Thyroid gland (tissue), 4 donors: ENCODE measurements at regions not wholly inside any gene's neighbourhood (a gene's known extent, or its start where the extent isn't known, plus 50 kb on each side); places are given as distances from the start of the nearest gene placed in this dataset.

Experiments
- DNase-seq, 2 donors: peaks; one replicate each; pipeline ENCODE4 v3.0.0-alpha.2; 2019
- H3K27ac ChIP-seq, 3 donors: fragments of 200-600 bp; sonication (generic); 1 replicate in 2 of 3; 2 replicates in 1 of 3; pipeline ENCODE4 v1.5.1; 2016 to 2019; ENCODE audit warnings: mild to moderate bottlenecking in 1 of 3, moderate library complexity in 1 of 3
- H3K27me3 ChIP-seq: fragments of 200-600 bp; sonication (generic); one replicate; pipeline ENCODE4 v1.5.1; 2019
- H3K36me3 ChIP-seq, 2 donors: fragments of 200-600 bp; sonication (generic); one replicate each; pipeline ENCODE4 v1.5.1; 2016 to 2019
- H3K4me1 ChIP-seq, 2 donors: fragments of 200-600 bp; sonication (generic); one replicate each; pipeline ENCODE4 v1.5.1; 2017 to 2019
- H3K4me3 ChIP-seq, 3 donors: fragments of 200-600 bp; sonication (generic); replicated peaks in 1 of 3; 1 replicate in 2 of 3; 2 replicates in 1 of 3; pipeline ENCODE4 v1.5.1; 2016; ENCODE audit warnings: mild to moderate bottlenecking in 1 of 3
- H3K9me3 ChIP-seq: fragments of 200-600 bp; sonication (generic); one replicate; pipeline ENCODE4 v1.5.1; 2017
- POLR2A ChIP-seq, 2 donors: fragments of 450-650 bp; IDR thresholded peaks; one replicate each; pipeline ENCODE4 v1.6.1; 2017; ENCODE audit warnings: antibody characterized with exemption in 2 of 2, mild to moderate bottlenecking in 2 of 2, moderate library complexity in 1 of 2
- WGBS, 2 donors: methylation state at CpG; one replicate each; pipeline ENCODE4 v1.1.5; 2017; 5-methylcytosine and 5-hydroxymethylcytosine counted together
- intact Hi-C: fragments of 100-400 bp; cut with DNase I; formaldehyde crosslinking; loops from one replicate; pipeline ENCODE4 v1.15.1; 2023
- TF ChIP-seq, protein P1 (sequence below), 6 experiments: fragments of 200-600 bp in 3 of 6; fragments of 450-650 bp in 3 of 6; sonication (generic) in 3 of 6; IDR thresholded peaks; one replicate each; pipeline ENCODE4 v1.5.1; 2016 to 2019; ENCODE audit warnings: antibody characterized with exemption in 6 of 6, mild to moderate bottlenecking in 2 of 6, inconsistent platforms in 1 of 6, moderate library complexity in 1 of 6

GRCh38 chr4:114527170-114527569 lies 71.4 kb upstream of the UGT8 start:
- WGBS, 2 donors, result 68 to 83% methylated on average over 1 of the region's 1 CpG
- H3K4me3 ChIP-seq, result no peak overlapping the region
- H3K27ac ChIP-seq, result no peak overlapping the region
- intact Hi-C loops, result no loop called here
- TF ChIP-seq, protein P1, sequence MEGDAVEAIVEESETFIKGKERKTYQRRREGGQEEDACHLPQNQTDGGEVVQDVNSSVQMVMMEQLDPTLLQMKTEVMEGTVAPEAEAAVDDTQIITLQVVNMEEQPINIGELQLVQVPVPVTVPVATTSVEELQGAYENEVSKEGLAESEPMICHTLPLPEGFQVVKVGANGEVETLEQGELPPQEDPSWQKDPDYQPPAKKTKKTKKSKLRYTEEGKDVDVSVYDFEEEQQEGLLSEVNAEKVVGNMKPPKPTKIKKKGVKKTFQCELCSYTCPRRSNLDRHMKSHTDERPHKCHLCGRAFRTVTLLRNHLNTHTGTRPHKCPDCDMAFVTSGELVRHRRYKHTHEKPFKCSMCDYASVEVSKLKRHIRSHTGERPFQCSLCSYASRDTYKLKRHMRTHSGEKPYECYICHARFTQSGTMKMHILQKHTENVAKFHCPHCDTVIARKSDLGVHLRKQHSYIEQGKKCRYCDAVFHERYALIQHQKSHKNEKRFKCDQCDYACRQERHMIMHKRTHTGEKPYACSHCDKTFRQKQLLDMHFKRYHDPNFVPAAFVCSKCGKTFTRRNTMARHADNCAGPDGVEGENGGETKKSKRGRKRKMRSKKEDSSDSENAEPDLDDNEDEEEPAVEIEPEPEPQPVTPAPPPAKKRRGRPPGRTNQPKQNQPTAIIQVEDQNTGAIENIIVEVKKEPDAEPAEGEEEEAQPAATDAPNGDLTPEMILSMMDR (IDR thresholded peaks at IDR 0.05), result no peak
- no peak for TF ChIP-seq POLR2A (IDR thresholded peaks at IDR 0.05)
- H3K27me3 ChIP-seq, result no peaks in the 10 kb centered on the region
- no peaks in the 10 kb centered on the region for H3K9me3 ChIP-seq
- no peaks in the 10 kb centered on the region for H3K36me3 ChIP-seq
- no peak for DNase-seq
- no peaks in the 10 kb centered on the region for H3K4me1 ChIP-seq

- 37 to 51% methylated on average over 2 of the region's 2 CpGs for WGBS, 2 donors
- Histone ChIP-seq H3K27ac (no peak overlapping the region), H3K4me3 (no peak overlapping the region), H3K4me1 (no peaks in the 10 kb centered on the region), H3K27me3 (no peaks in the 10 kb centered on the region), H3K36me3 (no peaks in the 10 kb centered on the region), H3K9me3 (no peaks in the 10 kb centered on the region)
- no peak for DNase-seq
- intact Hi-C loops, result no loop called here
- TF ChIP-seq POLR2A (IDR thresholded peaks at IDR 0.05), result no peak
- TF ChIP-seq, protein P1 (IDR thresholded peaks at IDR 0.05), result no peak
Observed at GRCh38 chr4:114527637-114528036, 71.0 kb upstream of the UGT8 start.

GRCh38 chr4:114535725-114536124 lies 62.9 kb upstream of the UGT8 start:
- no peaks in the 10 kb centered on the region for H3K27me3 ChIP-seq
- H3K27ac ChIP-seq, result no peak overlapping the region
- 50 to 53% methylated on average over 1 of the region's 1 CpG for WGBS, 2 donors
- H3K36me3 ChIP-seq, result no peaks in the 10 kb centered on the region
- DNase-seq, result no peak
- TF ChIP-seq, protein P1 (IDR thresholded peaks at IDR 0.05), result no peak
- TF ChIP-seq POLR2A (IDR thresholded peaks at IDR 0.05), result no peak
- no peaks in the 10 kb centered on the region for H3K4me1 ChIP-seq
- H3K9me3 ChIP-seq, result no peaks in the 10 kb centered on the region
- intact Hi-C loops, result no loop called here
- H3K4me3 ChIP-seq, result no peak overlapping the region

DNA sequence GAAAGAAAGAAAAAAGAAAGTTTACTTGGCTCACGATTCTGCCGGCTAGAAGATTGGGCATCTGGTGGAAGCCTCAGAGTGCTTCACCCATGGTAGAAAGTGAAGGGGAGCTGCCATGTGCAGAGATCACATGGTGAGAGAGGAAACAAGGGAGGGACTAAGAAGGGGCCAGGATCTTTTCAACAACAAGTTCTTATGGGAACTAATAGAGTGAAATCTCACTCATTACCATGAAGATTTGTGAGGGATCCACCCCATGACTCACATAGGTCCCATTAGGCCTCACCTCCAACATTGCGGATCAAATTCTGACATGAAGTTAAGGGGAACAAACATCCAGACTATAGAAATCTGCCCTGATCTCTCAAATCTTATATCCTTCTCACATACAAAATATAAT lies 61.3 kb upstream of the UGT8 start:
- Histone ChIP-seq H3K36me3 (no peaks in the 10 kb centered on the region), H3K9me3 (no peaks in the 10 kb centered on the region), H3K4me3 (no peak overlapping the region), H3K4me1 (no peaks in the 10 kb centered on the region), H3K27me3 (no peaks in the 10 kb centered on the region), H3K27ac (no peak overlapping the region)
- no peak for DNase-seq
- TF ChIP-seq, protein P1 (IDR thresholded peaks at IDR 0.05), result no peak
- TF ChIP-seq POLR2A (IDR thresholded peaks at IDR 0.05), result no peak
- 90 to 94% methylated on average over 3 of the region's 3 CpGs for WGBS, 2 donors
- intact Hi-C loops, result no loop called here

GRCh38 chr4:114538012-114538617 lies 60.5 kb upstream of the UGT8 start:
- Histone ChIP-seq H3K27me3 (no peaks in the 10 kb centered on the region), H3K4me3 (no peak overlapping the region), H3K27ac (no peak overlapping the region), H3K36me3 (no peaks in the 10 kb centered on the region), H3K9me3 (no peaks in the 10 kb centered on the region), H3K4me1 (no peaks in the 10 kb centered on the region)
- intact Hi-C loops, result no loop called here
- TF ChIP-seq, protein P1 (IDR thresholded peaks at IDR 0.05), result no peak
- no peak for TF ChIP-seq POLR2A (IDR thresholded peaks at IDR 0.05)
- WGBS, 2 donors, result 93 to 98% methylated on average over 5 of the region's 5 CpGs
- no peak for DNase-seq
